ENCODE measurements at regions not wholly inside any gene's neighbourhood (a gene's known extent, or its start where the extent isn't known, plus 50 kb on each side); places are given as distances from the start of the nearest gene placed in this dataset.
A peak's percentile ranks its signal among the peaks of the same experiment; 100 is the strongest.
"Not testable (repeated sequence)": the region's sequence is repeated elsewhere in the genome, so short reads cannot be mapped to it uniquely, and the experiment has no call there.

GRCh38 chr6:27804851-27805250, 107.3 kb downstream of the OR2B2 start:
- DNase-seq: no peak

- DNase-seq: no peak
These were observed 111.3 kb downstream of the OR2B2 start for GRCh38 chr6:27800731-27801373.

DNA sequence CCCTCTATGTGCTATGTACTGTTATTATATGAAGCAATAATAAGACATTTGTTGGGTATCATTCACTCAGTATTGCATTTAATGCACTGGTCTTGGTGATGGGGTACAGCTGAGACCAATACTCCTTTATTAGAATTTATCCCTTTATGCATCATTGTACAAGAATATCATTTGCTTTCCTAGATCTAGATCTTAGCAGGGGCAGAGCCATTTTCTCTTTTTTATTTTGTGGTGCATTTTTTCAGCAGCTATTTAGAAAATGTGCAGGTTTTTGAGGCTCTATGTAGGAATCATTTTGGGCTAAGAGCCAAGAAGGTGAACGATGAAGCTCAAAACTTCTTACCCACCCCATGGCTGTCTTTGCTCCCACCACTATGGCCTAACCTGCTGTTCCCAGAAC, 114.2 kb downstream of the OR2B2 start:
- DNase-seq: no peak

- DNase-seq: not testable (repeated sequence)
These were observed 115.3 kb downstream of the OR2B2 start for GRCh38 chr6:27796736-27797481.

DNA sequence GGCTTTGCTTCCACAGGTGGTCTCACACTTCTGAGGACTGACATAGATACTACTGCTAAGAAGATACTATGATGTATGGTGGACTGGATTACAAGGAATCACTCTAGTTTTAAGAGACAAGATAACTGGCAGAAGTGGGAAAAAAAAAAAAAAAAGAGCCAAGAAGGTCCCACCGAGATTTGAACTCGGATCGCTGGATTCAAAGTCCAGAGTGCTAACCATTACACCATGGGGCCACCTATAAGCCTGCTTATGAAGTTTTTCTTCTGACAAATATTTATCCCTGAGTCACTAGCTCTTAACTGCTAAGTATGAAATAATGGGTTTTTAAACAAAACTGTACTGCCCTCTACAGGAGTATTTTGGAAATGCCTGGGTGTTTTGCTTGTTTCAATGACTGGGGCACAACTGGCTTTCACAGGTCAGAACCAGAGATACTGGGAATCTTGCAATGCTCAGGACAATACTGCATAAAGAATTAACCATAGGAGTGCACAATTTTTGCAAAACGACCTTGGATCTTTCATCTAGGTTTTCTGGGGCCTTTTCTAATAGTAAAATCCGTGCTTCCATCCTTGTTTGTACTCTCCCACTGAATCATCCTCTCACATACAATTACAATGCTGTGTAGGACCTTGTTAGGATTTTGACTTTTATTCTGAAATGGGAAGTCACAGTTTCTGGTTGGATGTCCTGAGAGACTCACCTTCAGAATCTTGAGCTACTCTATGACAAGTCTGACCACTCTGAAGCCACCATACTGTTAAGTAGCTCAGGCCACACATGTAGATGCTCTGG, 116.3 kb downstream of the OR2B2 start:
- peak; percentile 75 for DNase-seq

DNA sequence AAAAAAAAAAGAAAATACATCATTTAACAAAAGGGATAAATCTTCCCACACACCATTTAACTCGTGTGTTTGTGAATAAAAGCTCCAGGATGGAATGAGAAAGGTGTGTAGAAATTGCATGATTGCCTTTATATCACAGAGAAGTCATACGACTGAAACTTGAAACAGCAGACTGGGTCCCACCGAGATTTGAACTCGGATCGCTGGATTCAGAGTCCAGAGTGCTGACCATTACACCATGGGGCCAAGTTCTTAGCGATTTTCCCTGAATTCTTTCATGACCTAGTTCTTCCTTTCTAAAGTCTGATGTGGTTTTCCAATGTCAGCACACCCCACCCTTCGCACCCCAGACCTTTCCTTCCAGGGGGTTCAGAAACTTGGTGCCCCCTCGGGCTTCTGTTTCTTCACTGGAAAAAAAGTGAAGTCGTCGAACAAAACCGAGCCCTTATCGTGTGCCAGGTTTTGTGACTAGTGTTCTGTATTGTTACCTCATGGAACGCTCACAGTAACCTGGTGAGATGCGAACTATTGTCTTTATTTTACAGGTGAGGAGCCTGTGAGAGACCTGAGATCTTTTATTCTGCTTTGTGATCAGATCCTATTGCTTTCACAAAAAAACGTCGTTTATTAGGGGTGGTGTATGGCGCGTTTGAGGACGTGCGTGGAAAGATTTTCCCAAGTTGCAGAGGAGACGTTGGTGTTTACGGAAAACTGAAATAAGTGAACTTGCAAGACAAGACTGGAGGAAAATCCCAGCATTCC, 120.8 kb downstream of the OR2B2 start:
- DNase-seq: peak; percentile 71

DNA sequence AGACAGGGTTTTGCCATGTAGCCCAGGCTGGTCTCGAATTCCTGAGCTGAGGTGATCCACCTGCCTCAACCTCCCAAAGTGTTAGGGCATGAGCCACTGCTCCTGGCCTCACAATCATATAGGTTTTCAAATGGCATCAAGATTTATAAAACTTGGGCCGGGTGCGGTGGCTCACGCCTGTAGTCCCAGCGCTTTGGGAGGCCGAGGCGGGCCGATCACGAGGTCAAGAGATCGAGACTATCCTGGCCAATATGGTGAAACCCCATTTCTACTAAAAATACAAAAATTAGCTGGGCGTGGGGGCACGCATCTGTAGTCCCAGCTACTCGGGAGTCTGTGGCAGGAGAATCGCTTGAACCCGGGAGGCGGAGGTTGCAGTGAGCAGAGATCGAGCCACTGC, 123.8 kb downstream of the OR2B2 start:
- DNase-seq: not testable (repeated sequence)

GRCh38 chr6:27786048-27786447, 126.1 kb downstream of the OR2B2 start:
- no peak for DNase-seq

DNA sequence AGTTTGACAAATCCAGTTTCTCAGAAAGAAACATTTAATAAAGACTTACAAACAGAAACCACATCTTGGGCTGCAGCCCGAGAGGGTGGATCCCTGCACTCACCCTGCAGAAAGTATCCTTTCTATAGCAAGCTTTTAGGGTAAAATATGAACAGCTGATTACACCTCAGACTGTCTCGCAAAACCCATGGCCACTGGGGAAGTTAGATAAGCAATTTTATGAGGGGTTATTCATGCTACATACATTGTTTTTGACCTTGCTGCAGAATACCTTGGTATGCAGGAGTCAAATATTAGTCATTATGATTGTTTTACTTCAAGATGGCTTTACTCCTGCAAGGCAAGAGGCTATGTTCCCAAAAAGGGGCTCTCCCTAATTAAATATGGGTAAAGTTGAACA, 126.9 kb downstream of the OR2B2 start:
- no peak for DNase-seq

DNA sequence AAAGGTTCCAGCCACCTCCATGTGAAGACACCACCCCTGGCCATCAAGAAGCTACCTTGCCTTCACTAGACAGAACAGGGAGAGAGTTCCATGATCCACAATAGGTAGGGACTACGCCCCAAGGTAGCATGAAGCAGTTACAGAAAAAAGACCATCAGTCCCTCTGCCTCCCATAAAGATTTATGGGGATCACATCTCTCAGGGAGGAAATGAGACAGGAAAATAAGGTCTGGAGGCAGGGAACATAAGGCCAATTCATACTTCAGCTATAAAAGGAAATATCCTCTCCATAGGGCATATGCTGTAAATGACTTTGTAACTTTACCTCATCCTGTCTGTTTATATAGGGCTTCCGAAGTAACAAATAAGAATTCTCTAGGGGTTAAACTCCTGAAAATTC, 129.4 kb downstream of the OR2B2 start:
- no peak for DNase-seq

DNA sequence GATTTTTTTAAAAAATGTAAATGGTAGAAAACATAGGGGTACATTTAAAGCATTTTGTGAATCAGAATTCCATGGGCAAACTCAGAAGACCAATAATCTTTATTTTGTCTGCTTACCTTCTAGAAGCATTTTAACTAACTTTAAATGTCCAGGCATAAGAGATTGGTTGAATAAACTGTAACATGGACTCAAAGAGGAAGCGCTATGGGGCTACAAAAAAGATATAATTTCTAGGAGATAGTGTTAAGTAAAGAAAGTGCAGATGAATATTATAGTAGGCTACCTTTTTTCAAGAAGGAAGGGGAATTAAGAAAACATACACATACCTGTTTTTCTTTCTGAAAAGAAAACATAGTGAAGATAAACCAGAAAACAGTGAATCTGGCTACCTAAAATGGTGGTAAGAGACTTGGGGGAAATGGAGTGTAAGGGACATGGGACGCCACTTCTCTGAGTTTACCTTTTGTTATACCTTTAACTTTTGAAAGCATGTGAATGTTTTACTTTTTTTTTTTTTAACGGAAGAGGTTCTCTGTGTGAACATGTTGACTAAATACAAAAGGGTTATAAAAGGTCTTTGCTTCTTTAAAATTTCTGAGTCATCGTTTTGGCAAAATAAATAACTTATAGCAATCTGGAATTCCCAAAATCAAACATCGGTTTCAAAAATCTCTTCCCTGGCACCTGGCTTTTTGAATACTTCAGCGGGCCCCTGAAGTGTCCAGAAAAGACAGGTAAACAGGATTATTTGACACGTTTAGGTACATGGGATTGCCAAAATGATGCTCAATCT, 133.4 kb downstream of the OR2B2 start:
- DNase-seq: no peak

GRCh38 chr6:27777614-27778355, 134.4 kb downstream of the OR2B2 start:
- DNase-seq: no peak

DNA sequence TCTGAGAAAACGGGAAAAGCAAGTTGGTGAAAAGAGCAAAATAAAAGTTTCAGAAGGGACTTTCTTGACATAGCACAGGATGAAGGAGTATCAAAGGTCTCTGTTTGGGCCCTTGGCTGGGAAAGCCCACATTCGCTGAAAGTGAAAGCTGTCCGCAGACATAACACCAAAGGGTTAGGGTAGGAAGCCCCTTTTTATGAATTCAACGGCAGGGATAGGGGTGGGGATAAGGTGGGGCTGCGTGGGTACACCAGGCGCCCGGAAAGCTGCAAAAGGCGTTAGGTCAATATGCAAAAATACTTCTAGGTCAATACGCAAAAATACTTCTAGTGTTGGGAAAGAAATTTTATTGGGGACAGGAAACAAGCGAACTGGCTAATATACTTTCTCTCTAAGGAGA, 135.1 kb downstream of the OR2B2 start:
- DNase-seq: no peak

DNA sequence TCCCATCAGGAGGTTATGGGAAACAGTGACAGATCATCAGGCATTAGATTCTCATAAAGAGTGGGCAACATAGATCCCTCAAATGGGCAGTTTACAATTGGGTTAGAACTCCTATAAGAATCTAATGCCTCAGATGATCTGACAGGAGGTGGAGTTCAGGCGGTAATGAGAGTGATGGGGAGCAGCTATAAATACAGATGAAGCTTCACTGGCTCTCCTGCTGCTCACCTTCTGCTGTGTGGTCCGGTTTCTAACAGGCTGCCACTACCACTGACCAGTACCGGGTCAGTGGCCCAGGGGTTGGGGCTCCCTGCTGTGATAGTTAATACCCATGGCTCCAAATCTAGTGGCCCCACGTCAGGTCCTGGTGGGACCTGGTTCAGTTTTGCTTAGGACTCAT, 135.7 kb downstream of the OR2B2 start:
- DNase-seq: no peak

GRCh38 chr6:27775796-27776184, 136.4 kb downstream of the OR2B2 start:
- no peak for DNase-seq

GRCh38 chr6:27775138-27775795, 136.9 kb downstream of the OR2B2 start:
- not testable (repeated sequence) for DNase-seq

- DNase-seq: not testable (repeated sequence)
These were observed 138.0 kb downstream of the OR2B2 start for GRCh38 chr6:27774264-27774600.

GRCh38 chr6:27773542-27774263, 138.5 kb downstream of the OR2B2 start:
- DNase-seq: not testable (repeated sequence)

GRCh38 chr6:27772261-27773001, 139.8 kb downstream of the OR2B2 start:
- DNase-seq: peak; percentile 95

GRCh38 chr6:27771235-27771634, 141.0 kb downstream of the OR2B2 start:
- DNase-seq: no peak
